ENCODE measurements at regions not wholly inside any gene's neighbourhood (a gene's known extent, or its start where the extent isn't known, plus 50 kb on each side); places are given as distances from the start of the nearest gene placed in this dataset.

DNA sequence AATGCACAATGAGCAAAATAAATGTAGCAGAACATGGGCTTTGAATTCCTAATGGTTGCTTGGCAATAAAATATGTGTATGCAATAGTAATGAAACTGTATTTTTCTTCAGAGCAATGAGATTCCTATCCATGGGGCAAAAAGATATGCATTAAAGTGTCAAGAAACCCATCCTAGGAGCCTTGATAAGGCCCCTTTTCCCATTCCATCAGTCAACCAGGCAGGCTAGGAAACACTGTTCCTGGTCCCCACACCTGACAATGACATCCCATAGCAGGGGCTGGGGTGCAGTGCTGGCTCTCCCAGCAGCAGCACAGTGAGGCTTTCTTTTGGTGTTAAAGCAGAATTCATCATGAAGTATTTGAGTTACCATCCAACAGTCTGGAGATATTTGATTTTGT, 113.3 kb upstream of the AGTR1 start:
- no peaks in the 10 kb centered on the region for H3K27me3 Mint-ChIP-seq (ENCODE audit: low read depth)
- no peak overlapping the region for H3K4me3 Mint-ChIP-seq (ENCODE audit: unreplicated experiment)
- no peaks in the 10 kb centered on the region for H3K36me3 Mint-ChIP-seq (ENCODE audit: low read depth)
- H3K27ac Mint-ChIP-seq (ENCODE audit: unreplicated experiment) = no peak overlapping the region
- TF ChIP-seq CTCF (IDR thresholded peaks at IDR 0.05) = no peak
- no peaks in the 10 kb centered on the region for H3K9me3 Mint-ChIP-seq (ENCODE audit: low read depth)
- no peak for DNase-seq (ENCODE audit: low spot score)
- H3K4me1 Mint-ChIP-seq (ENCODE audit: low read depth) = peaks cover 10% of the 10 kb centered on the region

- TF ChIP-seq CTCF (IDR thresholded peaks at IDR 0.05) = no peak
- Mint-ChIP-seq H3K36me3 (ENCODE audit: low read depth) (no peaks in the 10 kb centered on the region), H3K4me3 (ENCODE audit: unreplicated experiment) (no peak overlapping the region), H3K27me3 (ENCODE audit: low read depth) (no peaks in the 10 kb centered on the region), H3K4me1 (ENCODE audit: low read depth) (peaks cover 10% of the 10 kb centered on the region), H3K9me3 (ENCODE audit: low read depth) (no peaks in the 10 kb centered on the region), H3K27ac (ENCODE audit: unreplicated experiment) (no peak overlapping the region)
- no peak for DNase-seq (ENCODE audit: low spot score)
Measured at GRCh38 chr3:148585671-148586379, 111.9 kb upstream of the AGTR1 start.

- no peak for DNase-seq (ENCODE audit: low spot score)
- no peak for TF ChIP-seq CTCF (IDR thresholded peaks at IDR 0.05)
- no peaks in the 10 kb centered on the region for H3K27me3 Mint-ChIP-seq (ENCODE audit: low read depth)
- H3K4me1 Mint-ChIP-seq (ENCODE audit: low read depth) = no peaks in the 10 kb centered on the region
- H3K27ac Mint-ChIP-seq (ENCODE audit: unreplicated experiment) = no peak overlapping the region
- no peak overlapping the region for H3K4me3 Mint-ChIP-seq (ENCODE audit: unreplicated experiment)
- peaks cover 11% of the 10 kb centered on the region for H3K9me3 Mint-ChIP-seq (ENCODE audit: low read depth)
- no peaks in the 10 kb centered on the region for H3K36me3 Mint-ChIP-seq (ENCODE audit: low read depth)
Measured at GRCh38 chr3:148588291-148588690, 109.4 kb upstream of the AGTR1 start.

DNA sequence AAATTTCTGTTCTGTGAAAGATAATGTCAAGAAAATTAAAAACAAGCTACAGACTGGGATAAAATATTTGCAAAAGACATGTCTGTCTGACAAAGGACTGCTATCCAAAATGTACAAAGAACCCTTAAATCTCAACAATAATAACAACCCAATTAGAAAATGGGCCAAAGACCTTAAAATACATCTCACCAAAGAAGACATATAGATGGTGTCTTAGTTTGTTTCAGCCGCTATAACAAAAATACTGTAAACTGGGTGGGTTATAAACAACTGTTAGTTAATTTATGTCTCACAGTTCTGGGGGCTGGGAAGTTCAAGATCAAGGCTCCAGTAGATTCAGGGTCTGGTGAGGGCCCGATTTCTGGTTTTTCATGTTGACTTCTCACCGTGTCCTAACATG, 106.2 kb upstream of the AGTR1 start:
- no peak for DNase-seq (ENCODE audit: low spot score)
- Mint-ChIP-seq H3K4me3 (ENCODE audit: unreplicated experiment) (no peak overlapping the region), H3K27me3 (ENCODE audit: low read depth) (no peaks in the 10 kb centered on the region), H3K4me1 (ENCODE audit: low read depth) (no peaks in the 10 kb centered on the region), H3K27ac (ENCODE audit: unreplicated experiment) (no peak overlapping the region), H3K9me3 (ENCODE audit: low read depth) (peaks cover 11% of the 10 kb centered on the region), H3K36me3 (ENCODE audit: low read depth) (no peaks in the 10 kb centered on the region)
- TF ChIP-seq CTCF (IDR thresholded peaks at IDR 0.05) = no peak

GRCh38 chr3:148598619-148599018, 99.1 kb upstream of the AGTR1 start:
- Mint-ChIP-seq H3K36me3 (ENCODE audit: low read depth) (no peaks in the 10 kb centered on the region), H3K4me3 (ENCODE audit: unreplicated experiment) (no peak overlapping the region), H3K27ac (ENCODE audit: unreplicated experiment) (no peak overlapping the region), H3K4me1 (ENCODE audit: low read depth) (peaks cover 8% of the 10 kb centered on the region), H3K9me3 (ENCODE audit: low read depth) (no peaks in the 10 kb centered on the region), H3K27me3 (ENCODE audit: low read depth) (no peaks in the 10 kb centered on the region)
- no peak for DNase-seq (ENCODE audit: low spot score)
- no peak for TF ChIP-seq CTCF (IDR thresholded peaks at IDR 0.05)

Measured in chondrocyte (in vitro differentiated cells).